Large intestine (tissue), 3 donors: ENCODE measurements at regions not wholly inside any gene's neighbourhood (a gene's known extent, or its start where the extent isn't known, plus 50 kb on each side); places are given as distances from the start of the nearest gene placed in this dataset.
"Not testable (repeated sequence)": the region's sequence is repeated elsewhere in the genome, so short reads cannot be mapped to it uniquely, and the experiment has no call there.

Experiments used
- DNase-seq, 2 donors: peaks; one replicate each; pipeline versions ENCODE4 v3.0.0 to v3.0.0-alpha.2; 2013
- H3K27ac ChIP-seq: one replicate; pipeline ENCODE4 v1.5.1; 2013; ENCODE audit warnings: low read length
- H3K27me3 ChIP-seq: 2 replicates; pipeline ENCODE4 v1.6.1; 2013; ENCODE audit warnings: low read length; ENCODE audit not compliant: control insufficient read depth, insufficient read depth
- H3K36me3 ChIP-seq: 2 replicates; pipeline ENCODE4 v1.6.1; 2013; ENCODE audit warnings: low read length; ENCODE audit not compliant: control insufficient read depth, insufficient read depth
- H3K4me1 ChIP-seq: one replicate; pipeline ENCODE4 v1.6.1; 2013; ENCODE audit warnings: low read length; ENCODE audit not compliant: control insufficient read depth, insufficient read depth
- H3K4me3 ChIP-seq: one replicate; pipeline ENCODE4 v1.5.1; 2013; ENCODE audit warnings: low read length
- H3K9me3 ChIP-seq: one replicate; pipeline ENCODE4 v1.6.1; 2013; ENCODE audit warnings: mild to moderate bottlenecking, low read depth, low read length, moderate library complexity; ENCODE audit not compliant: control insufficient read depth
- WGBS: methylation state at CpG from one replicate; pipeline ENCODE4 v1.1.5; 2013; ENCODE audit warnings: low lambda C conversion rate; ENCODE audit not compliant: insufficient coverage; 5-methylcytosine and 5-hydroxymethylcytosine counted together

DNA sequence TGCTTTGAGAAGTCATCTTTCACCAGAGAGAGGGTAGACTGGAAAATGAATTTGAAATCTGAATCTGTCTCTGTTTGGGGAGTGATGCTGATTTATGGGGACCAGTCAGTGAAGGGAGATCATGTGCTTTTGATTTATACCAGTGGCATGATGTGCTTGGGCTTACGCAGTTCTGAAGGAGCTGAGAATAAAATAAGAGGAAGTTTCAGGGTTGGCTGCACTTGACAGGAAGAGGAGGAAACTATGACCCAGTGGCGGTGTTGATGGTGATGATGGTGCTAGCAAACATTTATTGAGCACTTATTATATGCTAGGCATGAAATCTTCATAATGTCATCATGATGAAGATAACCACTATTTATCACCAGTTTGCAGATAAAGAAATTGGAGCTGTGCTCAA, 136.4 kb upstream of the GLRA1 start:
- Histone ChIP-seq H3K36me3 (no peaks in the 10 kb centered on the region), H3K9me3 (no peaks in the 10 kb centered on the region), H3K4me3 (no peak overlapping the region), H3K27ac (no peak overlapping the region), H3K27me3 (no peaks in the 10 kb centered on the region), H3K4me1 (no peaks in the 10 kb centered on the region)
- no CpG with 5 or more reads among the region's 2 CpGs for WGBS
- DNase-seq, result no peak

GRCh38 chr5:152058267-152058666, 133.6 kb upstream of the GLRA1 start:
- Histone ChIP-seq H3K4me1 (no peaks in the 10 kb centered on the region), H3K9me3 (no peaks in the 10 kb centered on the region), H3K4me3 (no peak overlapping the region), H3K27ac (no peak overlapping the region), H3K27me3 (no peaks in the 10 kb centered on the region), H3K36me3 (no peaks in the 10 kb centered on the region)
- no peak for DNase-seq
- no CpG with 5 or more reads among the region's 6 CpGs for WGBS

GRCh38 chr5:152056931-152057330, 132.3 kb upstream of the GLRA1 start:
- H3K9me3 ChIP-seq, result no peaks in the 10 kb centered on the region
- H3K27me3 ChIP-seq, result no peaks in the 10 kb centered on the region
- WGBS, result no CpG with 5 or more reads among the region's 7 CpGs
- no peaks in the 10 kb centered on the region for H3K4me1 ChIP-seq
- H3K36me3 ChIP-seq, result no peaks in the 10 kb centered on the region
- DNase-seq, result no peak
- no peak overlapping the region for H3K4me3 ChIP-seq
- no peak overlapping the region for H3K27ac ChIP-seq

DNA sequence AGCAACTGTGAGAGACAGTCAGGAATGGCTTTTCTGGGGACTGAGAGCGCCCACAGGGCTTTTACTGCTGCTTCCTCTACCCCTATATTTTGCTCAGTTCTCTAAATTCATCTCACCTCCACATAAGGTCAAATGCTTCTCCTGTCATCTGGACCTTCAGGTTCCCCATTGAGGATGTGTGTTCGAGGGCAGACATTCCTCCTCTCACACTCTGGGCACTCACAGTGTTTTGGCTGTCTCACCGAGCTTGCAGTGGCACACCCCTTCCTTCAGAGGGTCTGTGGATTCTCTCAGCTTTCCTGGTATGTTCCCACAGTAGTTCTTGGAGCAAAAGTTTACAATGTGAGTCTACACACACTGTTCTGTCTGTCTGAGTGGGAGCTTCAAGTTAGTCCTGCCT, 127.8 kb upstream of the GLRA1 start:
- Histone ChIP-seq H3K9me3 (no peaks in the 10 kb centered on the region), H3K27ac (no peak overlapping the region), H3K4me3 (no peak overlapping the region), H3K27me3 (no peaks in the 10 kb centered on the region), H3K4me1 (no peaks in the 10 kb centered on the region), H3K36me3 (no peaks in the 10 kb centered on the region)
- WGBS, result 14% methylated on average over 1 of the region's 3 CpGs
- DNase-seq, result no peak

GRCh38 chr5:152051499-152052454, 127.1 kb upstream of the GLRA1 start:
- no peaks in the 10 kb centered on the region for H3K27me3 ChIP-seq
- no peaks in the 10 kb centered on the region for H3K4me1 ChIP-seq
- no peaks in the 10 kb centered on the region for H3K36me3 ChIP-seq
- DNase-seq, result no peak
- H3K27ac ChIP-seq, result no peak overlapping the region
- H3K9me3 ChIP-seq, result no peaks in the 10 kb centered on the region
- no CpG with 5 or more reads among the region's 10 CpGs for WGBS
- no peak overlapping the region for H3K4me3 ChIP-seq

GRCh38 chr5:152046361-152046760, 121.7 kb upstream of the GLRA1 start:
- WGBS, result no CpG with 5 or more reads among the region's 4 CpGs

DNA sequence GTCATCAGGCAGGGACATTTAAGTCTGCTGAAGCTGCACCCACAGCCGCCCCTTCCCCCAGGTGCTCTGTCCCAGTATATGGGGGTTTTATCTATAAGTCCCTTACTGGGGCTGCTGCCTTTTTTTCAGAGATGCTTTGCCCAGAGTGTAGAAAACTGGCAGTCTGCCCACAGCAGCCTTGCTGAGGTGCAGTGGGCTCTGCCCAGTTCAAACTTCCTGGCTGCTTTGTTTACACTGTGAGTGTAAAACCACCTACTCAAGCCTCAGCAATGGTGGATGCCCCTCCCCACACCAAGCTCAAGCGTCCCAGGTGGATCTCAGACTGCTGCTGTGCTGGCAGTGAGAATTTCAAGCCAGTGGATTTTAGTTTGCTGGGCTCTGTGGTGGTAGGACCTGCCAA, 114.2 kb upstream of the GLRA1 start:
- H3K4me1 ChIP-seq, DNase-seq: not testable (repeated sequence)
- WGBS, result no CpG with 5 or more reads among the region's 2 CpGs

More at GRCh38 chr5:152046361-152046760, 121.7 kb upstream of the GLRA1 start:
- Histone ChIP-seq H3K27ac (no peak overlapping the region), H3K4me1 (no peaks in the 10 kb centered on the region), H3K9me3 (no peaks in the 10 kb centered on the region), H3K36me3 (no peaks in the 10 kb centered on the region), H3K4me3 (no peak overlapping the region), H3K27me3 (no peaks in the 10 kb centered on the region)
- DNase-seq, result no peak

GRCh38 chr5:152026328-152027024, 101.8 kb upstream of the GLRA1 start:
- no CpG with 5 or more reads among the region's 9 CpGs for WGBS
- DNase-seq, H3K4me1 ChIP-seq, H3K27me3 ChIP-seq, H3K36me3 ChIP-seq, H3K4me3 ChIP-seq, H3K9me3 ChIP-seq, H3K27ac ChIP-seq: not testable (repeated sequence)

More for the DNA sequence above, 114.2 kb upstream of the GLRA1 start:
- not testable (repeated sequence) for H3K27me3 ChIP-seq, H3K4me3 ChIP-seq, H3K9me3 ChIP-seq, H3K36me3 ChIP-seq, H3K27ac ChIP-seq

DNA sequence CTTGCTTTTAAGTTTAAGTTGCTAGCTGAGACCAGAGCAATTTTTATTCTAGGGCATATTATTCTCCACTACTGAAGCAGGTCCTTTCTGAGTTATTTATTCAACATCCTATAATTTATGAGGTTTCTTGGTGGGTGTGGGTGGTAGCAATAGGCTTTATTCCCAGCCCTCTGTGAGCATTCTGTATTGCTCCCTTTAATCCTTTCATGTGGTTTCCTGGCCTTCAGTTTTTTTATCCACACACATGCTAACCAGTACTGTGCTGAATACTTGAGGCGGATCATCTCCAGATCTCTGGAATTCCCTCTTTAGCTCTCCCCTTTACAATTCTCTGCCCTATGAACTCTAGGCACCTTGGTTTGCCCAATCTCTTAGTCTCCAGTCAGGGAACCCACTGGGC, 91.8 kb upstream of the GLRA1 start:
- Histone ChIP-seq H3K27me3 (no peaks in the 10 kb centered on the region), H3K27ac (no peak overlapping the region), H3K9me3 (no peaks in the 10 kb centered on the region), H3K4me1 (no peaks in the 10 kb centered on the region), H3K4me3 (no peak overlapping the region), H3K36me3 (no peaks in the 10 kb centered on the region)
- WGBS, result no CpG with 5 or more reads among the region's 1 CpG
- no peak for DNase-seq

DNA sequence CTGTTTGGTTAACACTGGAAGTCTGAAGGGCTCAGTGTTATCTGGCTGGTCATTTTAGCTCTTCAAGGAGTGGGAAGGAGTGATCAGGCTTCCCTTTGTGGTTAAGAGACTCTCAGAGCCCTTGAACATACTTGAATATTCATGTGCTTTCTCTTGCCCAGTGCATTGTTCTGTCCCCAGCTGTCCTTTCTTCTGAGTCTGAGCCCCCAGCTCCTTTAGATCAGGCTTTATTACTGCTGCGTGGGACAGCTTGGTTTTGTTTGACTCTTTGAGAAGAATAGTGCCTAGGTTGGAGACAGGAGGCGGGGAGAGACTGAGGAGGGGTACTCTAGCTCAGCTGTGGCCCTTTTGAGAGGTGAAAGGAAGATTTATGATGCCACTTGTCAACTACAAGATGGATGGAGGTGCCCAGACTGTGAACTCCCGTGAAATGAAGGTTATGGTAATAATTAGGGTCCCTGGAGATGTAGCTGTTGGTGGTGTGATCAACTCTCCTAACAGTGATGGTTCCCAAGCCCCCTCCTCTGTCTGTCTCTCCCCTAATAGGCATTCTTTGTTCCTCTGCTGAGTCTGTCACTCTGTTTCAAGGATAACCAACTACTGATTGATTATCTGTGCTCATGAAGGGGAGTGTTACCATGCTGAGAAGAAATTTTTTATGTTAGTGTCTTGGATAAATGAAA, 83.1 kb upstream of the GLRA1 start:
- no CpG with 5 or more reads among the region's 3 CpGs for WGBS
- no peak for DNase-seq
- Histone ChIP-seq H3K9me3 (no peaks in the 10 kb centered on the region), H3K36me3 (no peaks in the 10 kb centered on the region), H3K4me1 (no peaks in the 10 kb centered on the region), H3K4me3 (no peak overlapping the region), H3K27ac (no peak overlapping the region), H3K27me3 (no peaks in the 10 kb centered on the region)
